ENCODE measurements at regions not wholly inside any gene's neighbourhood (a gene's known extent, or its start where the extent isn't known, plus 50 kb on each side); places are given as distances from the start of the nearest gene placed in this dataset.

DNA sequence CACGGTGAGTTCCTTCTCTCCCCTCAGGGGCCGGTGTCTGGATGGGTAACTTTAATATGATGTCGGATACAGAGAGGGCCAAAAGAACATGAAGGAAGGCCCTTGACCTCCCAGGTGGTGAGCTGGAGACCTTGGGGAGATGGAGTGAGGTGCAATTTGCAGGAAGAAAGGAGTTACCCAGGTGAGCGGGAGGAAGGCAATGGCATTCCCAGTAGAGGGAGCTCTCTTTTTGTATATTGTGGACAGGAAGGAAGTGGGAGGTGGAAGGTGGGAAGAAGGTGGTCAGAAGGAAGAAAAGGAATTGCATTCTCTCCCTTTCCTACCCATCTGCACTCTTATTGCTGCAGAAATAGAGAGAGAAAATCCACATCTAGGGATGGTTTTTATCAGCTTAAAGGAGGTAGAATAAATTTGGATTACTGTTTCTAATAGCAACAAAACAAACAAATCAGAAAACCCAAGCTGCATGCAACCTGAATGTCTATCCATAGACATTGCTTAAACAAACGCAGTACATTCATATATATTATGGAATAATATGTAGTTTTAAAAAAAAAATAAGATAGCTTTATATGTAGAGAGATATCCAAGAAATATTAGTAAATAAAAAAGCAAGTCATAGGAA, 169.0 kb upstream of the TSC22D2 start:
- no peak for DNase-seq (ENCODE audit: low read depth)
- H3K4me3 ChIP-seq (replicated peaks; ENCODE audit: low read depth, low read length): no peak overlapping the region
- TF ChIP-seq, protein P1, sequence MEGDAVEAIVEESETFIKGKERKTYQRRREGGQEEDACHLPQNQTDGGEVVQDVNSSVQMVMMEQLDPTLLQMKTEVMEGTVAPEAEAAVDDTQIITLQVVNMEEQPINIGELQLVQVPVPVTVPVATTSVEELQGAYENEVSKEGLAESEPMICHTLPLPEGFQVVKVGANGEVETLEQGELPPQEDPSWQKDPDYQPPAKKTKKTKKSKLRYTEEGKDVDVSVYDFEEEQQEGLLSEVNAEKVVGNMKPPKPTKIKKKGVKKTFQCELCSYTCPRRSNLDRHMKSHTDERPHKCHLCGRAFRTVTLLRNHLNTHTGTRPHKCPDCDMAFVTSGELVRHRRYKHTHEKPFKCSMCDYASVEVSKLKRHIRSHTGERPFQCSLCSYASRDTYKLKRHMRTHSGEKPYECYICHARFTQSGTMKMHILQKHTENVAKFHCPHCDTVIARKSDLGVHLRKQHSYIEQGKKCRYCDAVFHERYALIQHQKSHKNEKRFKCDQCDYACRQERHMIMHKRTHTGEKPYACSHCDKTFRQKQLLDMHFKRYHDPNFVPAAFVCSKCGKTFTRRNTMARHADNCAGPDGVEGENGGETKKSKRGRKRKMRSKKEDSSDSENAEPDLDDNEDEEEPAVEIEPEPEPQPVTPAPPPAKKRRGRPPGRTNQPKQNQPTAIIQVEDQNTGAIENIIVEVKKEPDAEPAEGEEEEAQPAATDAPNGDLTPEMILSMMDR (IDR thresholded peaks at IDR 0.05; ENCODE audit: low read length, missing control alignments): no peak

DNA sequence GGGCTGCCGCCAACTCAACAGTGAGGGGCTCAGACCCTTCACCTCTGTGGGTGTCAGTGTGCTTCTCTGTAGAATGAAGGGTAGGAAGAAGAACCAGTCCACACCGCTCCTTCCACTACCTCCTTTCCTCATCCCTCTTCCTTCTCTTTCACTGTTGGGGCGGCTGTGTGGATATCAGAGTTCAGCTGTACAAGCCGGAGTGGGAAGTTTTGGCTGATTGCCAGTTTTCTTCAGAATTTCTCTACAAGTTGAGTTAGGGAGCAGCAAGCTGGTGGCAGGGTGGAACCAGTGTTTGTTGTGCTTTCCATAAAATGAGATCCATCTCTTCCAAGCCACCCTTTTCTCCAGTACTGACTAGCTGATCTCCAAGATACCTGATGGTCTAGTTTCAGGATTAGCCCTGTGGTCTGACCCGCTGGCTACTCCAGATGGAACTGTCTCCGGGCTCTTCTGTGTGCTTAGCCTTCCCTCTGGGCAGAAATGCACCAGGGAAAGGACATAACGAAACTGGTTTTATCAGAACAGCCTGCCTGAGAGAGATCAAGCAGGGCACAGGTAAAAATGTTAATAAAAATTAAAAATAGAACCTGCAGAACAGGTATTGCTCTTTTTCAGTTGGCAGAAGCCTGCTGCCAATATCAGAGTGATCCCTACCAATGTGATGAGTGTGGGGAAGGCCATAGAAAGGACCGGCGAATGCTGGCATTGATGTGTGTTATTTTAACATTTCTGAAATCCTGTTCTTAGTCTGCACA, 169.9 kb upstream of the TSC22D2 start:
- TF ChIP-seq, protein P1 (IDR thresholded peaks at IDR 0.05; ENCODE audit: low read length, missing control alignments): no peak
- H3K4me3 ChIP-seq (replicated peaks; ENCODE audit: low read depth, low read length): no peak overlapping the region
- no peak for DNase-seq (ENCODE audit: low read depth)

DNA sequence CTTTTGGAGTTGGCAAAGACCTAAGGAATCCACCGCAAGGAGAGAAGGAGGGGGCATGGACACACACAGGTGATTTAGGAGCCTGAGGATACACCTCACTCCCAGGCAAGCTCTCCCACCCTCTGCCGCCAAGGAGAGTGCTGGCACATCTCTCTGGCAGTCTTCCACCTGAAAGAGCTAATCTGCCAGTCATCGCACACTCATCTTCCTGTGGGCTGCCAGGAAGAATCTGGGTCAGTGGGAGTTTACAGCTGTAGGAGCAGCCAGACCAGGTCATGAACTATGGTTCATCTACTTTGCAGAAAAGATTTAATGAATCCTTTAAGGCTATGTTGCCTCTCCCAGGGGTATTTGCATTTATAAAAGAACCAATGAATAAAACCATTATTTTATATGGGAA, 170.6 kb upstream of the TSC22D2 start:
- TF ChIP-seq, protein P1 (IDR thresholded peaks at IDR 0.05; ENCODE audit: low read length, missing control alignments): no peak
- H3K4me3 ChIP-seq (replicated peaks; ENCODE audit: low read depth, low read length): no peak overlapping the region
- peak; percentile 47 for DNase-seq (ENCODE audit: low read depth)

DNA sequence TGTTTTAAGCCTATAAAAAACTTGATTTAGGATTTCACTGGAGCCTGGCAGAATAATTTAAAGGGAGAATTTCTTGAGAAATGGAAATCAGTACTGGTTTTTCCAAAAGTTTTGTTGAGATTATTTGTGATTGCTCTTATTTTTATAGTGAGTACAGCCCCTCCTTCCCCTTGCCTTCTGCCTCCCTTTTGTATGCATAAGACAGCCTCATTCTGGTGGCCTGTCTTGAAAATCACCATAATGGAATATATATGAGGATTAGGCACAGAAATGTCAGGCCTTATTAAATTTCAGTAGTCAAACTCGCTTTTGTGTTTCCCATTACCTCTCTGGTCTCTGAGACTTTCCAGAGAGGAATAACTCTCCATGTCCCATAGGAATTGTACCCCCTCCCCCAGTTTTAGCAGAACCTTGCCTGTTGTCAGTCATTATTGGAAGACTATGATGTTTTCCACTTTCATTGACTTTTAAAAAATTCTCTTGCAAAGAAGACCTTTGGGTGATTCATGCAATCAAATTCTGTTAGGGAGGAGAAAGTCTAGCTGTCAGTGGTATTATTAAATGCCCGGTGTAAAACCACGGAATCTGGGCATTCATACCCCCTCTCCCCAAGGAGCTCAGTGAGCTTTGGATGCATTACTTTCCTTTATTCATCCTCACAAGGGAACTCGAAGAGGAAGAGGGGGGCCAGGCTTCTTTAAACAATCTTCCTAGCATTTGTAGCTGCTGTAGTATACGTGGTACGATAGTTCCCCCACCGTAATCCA, 171.6 kb upstream of the TSC22D2 start:
- peak; percentile 44 for DNase-seq (ENCODE audit: low read depth)
- TF ChIP-seq, protein P1 (IDR thresholded peaks at IDR 0.05; ENCODE audit: low read length, missing control alignments): no peak
- H3K4me3 ChIP-seq (replicated peaks; ENCODE audit: low read depth, low read length): no peak overlapping the region

DNA sequence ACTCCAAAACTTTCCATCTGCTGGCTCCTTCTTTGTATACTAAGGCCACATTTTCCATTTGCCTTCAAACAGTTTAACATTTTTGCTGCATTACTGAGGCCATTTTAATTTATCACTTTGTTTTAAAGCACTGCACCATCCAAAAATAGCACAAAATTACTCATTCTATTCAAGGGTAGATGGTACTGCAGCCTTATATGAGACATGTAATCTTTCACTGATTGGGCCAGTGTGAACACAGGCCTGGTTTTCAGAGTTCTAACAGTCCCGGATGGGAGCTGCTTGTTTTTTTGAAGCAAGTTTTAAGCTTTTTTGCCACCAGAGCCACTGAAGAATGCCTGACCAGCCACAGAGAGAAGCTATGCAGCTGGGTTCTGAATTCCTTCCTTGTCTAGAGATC, 172.3 kb upstream of the TSC22D2 start:
- no peak overlapping the region for H3K4me3 ChIP-seq (replicated peaks; ENCODE audit: low read depth, low read length)
- peak; percentile 64 for DNase-seq (ENCODE audit: low read depth)
- TF ChIP-seq, protein P1 (IDR thresholded peaks at IDR 0.05; ENCODE audit: low read length, missing control alignments): no peak

DNA sequence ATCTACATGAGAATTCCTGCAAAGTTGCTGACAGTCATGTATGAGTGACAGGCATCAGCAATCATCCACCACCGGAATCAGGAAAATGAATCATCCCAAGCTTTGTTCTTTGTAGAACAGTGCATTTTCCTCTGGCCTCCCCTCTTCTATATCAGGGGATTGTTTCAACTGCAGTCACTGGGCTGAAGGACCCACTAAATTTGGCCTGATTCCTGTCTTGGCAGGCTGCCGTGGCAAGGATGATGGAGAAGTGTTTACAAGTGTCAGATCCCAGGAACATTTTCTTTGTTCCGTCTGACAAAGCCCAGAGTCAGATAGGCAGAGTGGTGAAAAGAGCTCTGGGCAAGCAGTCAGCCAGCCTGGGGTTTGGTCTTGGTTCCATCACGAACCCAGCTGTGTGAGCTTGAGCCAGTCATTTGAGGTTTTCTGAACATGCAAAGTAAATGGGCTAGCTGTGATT, 175.1 kb upstream of the TSC22D2 start:
- DNase-seq (ENCODE audit: low read depth): peak; percentile 81
- no peak overlapping the region for H3K4me3 ChIP-seq (replicated peaks; ENCODE audit: low read depth, low read length)
- TF ChIP-seq, protein P1 (IDR thresholded peaks at IDR 0.05; ENCODE audit: low read length, missing control alignments): no peak

All from fibroblast of pulmonary artery (primary cell).